ENCODE measurements at regions not wholly inside any gene's neighbourhood (a gene's known extent, or its start where the extent isn't known, plus 50 kb on each side); places are given as distances from the start of the nearest gene placed in this dataset.

- H3K27ac ChIP-seq: no peak overlapping the region
- TF ChIP-seq CTCF (conservative IDR thresholded peaks at IDR 0.05; ENCODE audit: low read depth): no peak
- ChIA-PET POLR2A (ENCODE audit: low non-redundant PET) (no interaction called here), CTCF (no interaction called here)
- DNase-seq (ENCODE audit: low spot score): no peak
These were observed 209.9 kb upstream of the HMGA2 start for GRCh38 chr12:65614259-65614889.

GRCh38 chr12:65615118-65615517 lies 209.2 kb upstream of the HMGA2 start:
- DNase-seq (ENCODE audit: low spot score): no peak
- POLR2A ChIA-PET (ENCODE audit: low non-redundant PET): no interaction called here
- H3K27ac ChIP-seq: no peak overlapping the region
- no peak for TF ChIP-seq CTCF (conservative IDR thresholded peaks at IDR 0.05; ENCODE audit: low read depth)
- CTCF ChIA-PET: interaction anchor here (0.6 to 1.0 kb wide), 3 partner anchors 59 to 670 kb away, joined by 3 to 5 read pairs (median 3); no protein-coding TSS in a partner anchor

- CTCF ChIA-PET: interaction anchor here (1.0 kb wide), 1 partner anchor 60 kb away, joined by 3 read pairs; no protein-coding TSS in a partner anchor
- H3K27ac ChIP-seq: no peak overlapping the region
- no peak for DNase-seq (ENCODE audit: low spot score)
- POLR2A ChIA-PET (ENCODE audit: low non-redundant PET): no interaction called here
- no peak for TF ChIP-seq CTCF (conservative IDR thresholded peaks at IDR 0.05; ENCODE audit: low read depth)
These were observed 208.3 kb upstream of the HMGA2 start for GRCh38 chr12:65616022-65616421.

GRCh38 chr12:65618588-65618987 lies 205.7 kb upstream of the HMGA2 start:
- no peak for TF ChIP-seq CTCF (conservative IDR thresholded peaks at IDR 0.05; ENCODE audit: low read depth)
- no peak overlapping the region for H3K27ac ChIP-seq
- ChIA-PET CTCF (interaction anchor here (1.0 kb wide), 1 partner anchor 16 kb away, joined by 3 read pairs; no protein-coding TSS in a partner anchor), POLR2A (ENCODE audit: low non-redundant PET) (no interaction called here)
- DNase-seq (ENCODE audit: low spot score): no peak

- no peak for DNase-seq (ENCODE audit: low spot score)
- no peak for TF ChIP-seq CTCF (conservative IDR thresholded peaks at IDR 0.05; ENCODE audit: low read depth)
- no peak overlapping the region for H3K27ac ChIP-seq
- ChIA-PET POLR2A (ENCODE audit: low non-redundant PET) (no interaction called here), CTCF (interaction anchor here (1.0 kb wide), 1 partner anchor 17 kb away, joined by 3 read pairs; no protein-coding TSS in a partner anchor)
These were observed 205.3 kb upstream of the HMGA2 start for GRCh38 chr12:65619018-65619417.

- H3K27ac ChIP-seq: no peak overlapping the region
- DNase-seq (ENCODE audit: low spot score): no peak
- no peak for TF ChIP-seq CTCF (conservative IDR thresholded peaks at IDR 0.05; ENCODE audit: low read depth)
- ChIA-PET POLR2A (ENCODE audit: low non-redundant PET) (no interaction called here), CTCF (interaction anchor here (0.7 kb wide), 1 partner anchor 301 kb away, joined by 3 read pairs; no protein-coding TSS in a partner anchor)
These were observed 204.2 kb upstream of the HMGA2 start for GRCh38 chr12:65620046-65620445.

Measured in RWPE1 (cell line).